Pancreas (tissue), 10 donors: ENCODE measurements at regions not wholly inside any gene's neighbourhood (a gene's known extent, or its start where the extent isn't known, plus 50 kb on each side); places are given as distances from the start of the nearest gene placed in this dataset.
"Not testable (repeated sequence)": the region's sequence is repeated elsewhere in the genome, so short reads cannot be mapped to it uniquely, and the experiment has no call there.

ENCODE experiments used
- ATAC-seq, 4 donors: fragments of 200-7000 bp; cut with Tn5 transposase; one replicate each; pipeline versions ENCODE4 v1.8.0 to v1.9.1; 2020; ENCODE audit warnings: mild to moderate bottlenecking in 4 of 4, moderate library complexity in 4 of 4
- DNase-seq, 6 donors: peaks; one replicate each; pipeline ENCODE4 v3.0.0-alpha.2; 2020
- FAIRE-seq: peaks from 2 replicates; lab custom pipeline; 2012; peaks lifted over from hg19 to GRCh38; lab: Jason Lieb, UNC
- H3K27ac ChIP-seq, 4 donors: fragments of 200-600 bp; sonication (generic); 1 replicate in 3 of 4; 2 replicates in 1 of 4; pipeline versions ENCODE4 v1.5.0 to v1.8.0; 2020
- H3K27me3 ChIP-seq, 4 donors: fragments of 200-600 bp; one replicate each; pipeline ENCODE4 v1.8.0; 2021
- H3K36me3 ChIP-seq, 3 donors: fragments of 200-600 bp; sonication (generic) in 1 of 3; one replicate each; pipeline versions ENCODE4 v1.5.0 to v1.8.0; 2020 to 2021
- H3K4me1 ChIP-seq, 3 donors: fragments of 200-600 bp; one replicate each; pipeline ENCODE4 v1.8.0; 2021
- H3K4me3 ChIP-seq, 4 donors: fragments of 200-600 bp; sonication (generic) in 2 of 4; one replicate each; pipeline versions ENCODE4 v1.5.0 to v1.8.0; 2020 to 2021
- H3K9me3 ChIP-seq, 4 donors: fragments of 200-600 bp; one replicate each; pipeline ENCODE4 v1.8.0; 2021
- WGBS, 2 donors: extraction: QIAGEN DNeasy Blood & Tissue Kit; methylation state at CpG; one replicate each; pipeline ENCODE4 v1.1.7; 2013; 5-methylcytosine and 5-hydroxymethylcytosine counted together
- intact Hi-C, 3 donors: fragments of 100-400 bp; cut with DNase I; formaldehyde crosslinking; loops; one replicate each; pipeline versions ENCODE4 v1.11.1 to v1.14.2; 2022
- TF ChIP-seq, protein P1 (sequence below), 4 donors: fragments of 200-600 bp; sonication (generic) in 3 of 4; IDR thresholded peaks; one replicate each; pipeline versions ENCODE4 v1.5.0 to v1.8.0; 2021; ENCODE audit warnings: antibody characterized with exemption in 4 of 4
- donor health status: healthy with polysubstance abuse.
- donor health status: DM: no; HTN: no; CAD: no; lungs with moderate emphysema.
- donor health status: DM: no; HTN: no; CAD: no.
- donor health status: control.
- donor health status: control.
- donor health status: Bipolar disorder and iron deficiency.
- donor health status: DM: yes; HTN: yes; CAD: no.
- donor health status: DM: no; HTN: no; CAD: no.
- donor health status: DM: no; HTN: no; CAD: no.
- donor health status: DM: yes; HTN: yes; CAD: no.

- TF ChIP-seq, protein P1, sequence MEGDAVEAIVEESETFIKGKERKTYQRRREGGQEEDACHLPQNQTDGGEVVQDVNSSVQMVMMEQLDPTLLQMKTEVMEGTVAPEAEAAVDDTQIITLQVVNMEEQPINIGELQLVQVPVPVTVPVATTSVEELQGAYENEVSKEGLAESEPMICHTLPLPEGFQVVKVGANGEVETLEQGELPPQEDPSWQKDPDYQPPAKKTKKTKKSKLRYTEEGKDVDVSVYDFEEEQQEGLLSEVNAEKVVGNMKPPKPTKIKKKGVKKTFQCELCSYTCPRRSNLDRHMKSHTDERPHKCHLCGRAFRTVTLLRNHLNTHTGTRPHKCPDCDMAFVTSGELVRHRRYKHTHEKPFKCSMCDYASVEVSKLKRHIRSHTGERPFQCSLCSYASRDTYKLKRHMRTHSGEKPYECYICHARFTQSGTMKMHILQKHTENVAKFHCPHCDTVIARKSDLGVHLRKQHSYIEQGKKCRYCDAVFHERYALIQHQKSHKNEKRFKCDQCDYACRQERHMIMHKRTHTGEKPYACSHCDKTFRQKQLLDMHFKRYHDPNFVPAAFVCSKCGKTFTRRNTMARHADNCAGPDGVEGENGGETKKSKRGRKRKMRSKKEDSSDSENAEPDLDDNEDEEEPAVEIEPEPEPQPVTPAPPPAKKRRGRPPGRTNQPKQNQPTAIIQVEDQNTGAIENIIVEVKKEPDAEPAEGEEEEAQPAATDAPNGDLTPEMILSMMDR (IDR thresholded peaks at IDR 0.05) = no peak
- Histone ChIP-seq H3K27ac (no peak overlapping the region), H3K4me1 (no peaks in the 10 kb centered on the region), H3K27me3 (no peaks in the 10 kb centered on the region), H3K36me3 (no peaks in the 10 kb centered on the region), H3K9me3 (no peaks in the 10 kb centered on the region), H3K4me3 (no peak overlapping the region)
- DNase-seq (no peak), FAIRE-seq (no peak), ATAC-seq (no peak)
- intact Hi-C loops = no loop called here
- 61 to 62% methylated on average over 4 of the region's 4 CpGs for WGBS, 2 donors
These were observed 414.5 kb downstream of the TNS1 start for GRCh38 chr2:217588266-217588665.

GRCh38 chr2:217585362-217585761 is 417.4 kb downstream of the TNS1 start:
- Histone ChIP-seq H3K27me3 (no peaks in the 10 kb centered on the region), H3K4me1 (no peaks in the 10 kb centered on the region), H3K9me3 (no peaks in the 10 kb centered on the region), H3K27ac (no peak overlapping the region), H3K36me3 (no peaks in the 10 kb centered on the region), H3K4me3 (no peak overlapping the region)
- ATAC-seq (no peak), DNase-seq (no peak), FAIRE-seq (no peak)
- intact Hi-C loops = no loop called here
- TF ChIP-seq, protein P1 (IDR thresholded peaks at IDR 0.05) = no peak
- WGBS, 2 donors = 56 to 68% methylated on average over 3 of the region's 3 CpGs

DNA sequence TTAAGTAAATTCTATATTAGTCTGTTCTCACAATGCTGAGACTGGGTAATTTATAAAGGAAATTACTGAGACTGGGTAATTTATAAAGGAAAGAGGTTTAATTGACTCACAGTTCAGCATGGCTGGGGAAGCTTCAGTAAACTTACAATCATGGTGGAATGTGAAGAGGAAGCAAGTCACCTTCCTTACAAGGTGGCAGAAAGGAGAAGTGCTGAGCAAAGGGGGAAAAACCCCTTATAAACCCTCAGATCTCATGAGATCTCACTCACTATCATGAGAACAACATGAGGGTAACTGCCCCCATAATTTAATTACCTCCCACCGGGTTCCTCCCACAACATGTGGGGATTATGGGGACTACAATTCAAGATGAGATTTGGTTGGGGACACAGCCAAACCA is 422.4 kb downstream of the TNS1 start:
- H3K4me1 ChIP-seq, H3K9me3 ChIP-seq, DNase-seq, ATAC-seq, H3K4me3 ChIP-seq, H3K27ac ChIP-seq, H3K36me3 ChIP-seq, H3K27me3 ChIP-seq, intact Hi-C loops, FAIRE-seq: not testable (repeated sequence)
- 78 to 91% methylated on average over 1 of the region's 1 CpG for WGBS, 2 donors

DNA sequence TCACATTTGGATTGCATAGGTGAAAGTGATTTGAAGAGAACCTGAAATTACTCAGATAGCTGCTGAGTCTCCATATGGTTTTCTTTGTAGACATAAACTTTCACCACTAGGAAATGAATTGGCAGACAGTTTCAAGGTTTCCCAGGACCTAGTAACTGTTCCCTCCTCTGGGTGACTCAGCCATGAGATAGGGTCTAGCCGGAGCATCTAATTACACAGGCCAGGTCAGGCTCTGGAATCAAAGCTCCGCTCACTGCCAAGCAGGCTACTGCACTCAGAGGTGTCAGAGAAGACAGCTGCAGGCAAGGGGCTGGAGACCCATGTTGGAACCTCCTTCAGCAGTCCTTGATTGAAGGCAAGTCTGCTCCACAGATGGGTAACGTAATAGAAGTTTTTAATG is 429.2 kb downstream of the TNS1 start:
- WGBS, 2 donors = 84 to 88% methylated on average over 3 of the region's 3 CpGs
- no peak for ATAC-seq
- TF ChIP-seq, protein P1 (IDR thresholded peaks at IDR 0.05) = no peak
- DNase-seq = no peak
- no peak overlapping the region for H3K27ac ChIP-seq
- no peak for FAIRE-seq
- H3K4me1 ChIP-seq = no peaks in the 10 kb centered on the region
- intact Hi-C loops = no loop called here
- no peaks in the 10 kb centered on the region for H3K36me3 ChIP-seq
- no peaks in the 10 kb centered on the region for H3K27me3 ChIP-seq
- no peak overlapping the region for H3K4me3 ChIP-seq
- no peaks in the 10 kb centered on the region for H3K9me3 ChIP-seq

- Histone ChIP-seq H3K4me3 (no peak overlapping the region), H3K4me1 (no peaks in the 10 kb centered on the region), H3K27me3 (no peaks in the 10 kb centered on the region), H3K27ac (no peak overlapping the region), H3K9me3 (no peaks in the 10 kb centered on the region), H3K36me3 (no peaks in the 10 kb centered on the region)
- intact Hi-C loops = no loop called here
- whole genome bisulfite sequencing, 2 donors = 64 to 73% methylated on average over 2 of the region's 2 CpGs
- TF ChIP-seq, protein P1 (IDR thresholded peaks at IDR 0.05) = no peak
- no peak for DNase-seq
- no peak for FAIRE-seq
- no peak for ATAC-seq
These were observed 432.4 kb downstream of the TNS1 start for GRCh38 chr2:217570394-217570793.
